Fibroblast of lung (primary cell): ENCODE measurements at regions not wholly inside any gene's neighbourhood (a gene's known extent, or its start where the extent isn't known, plus 50 kb on each side); places are given as distances from the start of the nearest gene placed in this dataset.
A peak's percentile ranks its signal among the peaks of the same experiment; 100 is the strongest.

Experiments
- DNase-seq, 2 donors: peaks; one replicate each; pipeline versions ENCODE4 v3.0.0 to v3.0.0-alpha.2; 2010; ENCODE audit warnings: low read depth in 2 of 2
- H2AFZ ChIP-seq: 2 replicates; pipeline ENCODE4 v1.5.1; 2012; ENCODE audit warnings: low read length, control low read depth, inconsistent platforms
- H3K27ac ChIP-seq: 2 replicates; pipeline ENCODE4 v1.5.1; 2011; ENCODE audit warnings: low read length, control low read depth; ENCODE audit not compliant: insufficient read depth
- H3K27me3 ChIP-seq: 2 replicates; pipeline ENCODE4 v1.5.1; 2011; ENCODE audit warnings: mild to moderate bottlenecking, low read length; ENCODE audit not compliant: control insufficient read depth, insufficient read depth
- H3K36me3 ChIP-seq: 2 replicates; pipeline ENCODE4 v1.5.1; 2011; ENCODE audit warnings: low read length; ENCODE audit not compliant: control insufficient read depth, insufficient read depth
- H3K4me1 ChIP-seq: 2 replicates; pipeline ENCODE4 v1.5.1; 2011; ENCODE audit warnings: low read length; ENCODE audit not compliant: control insufficient read depth, insufficient read depth; ENCODE audit errors: extremely low read depth
- H3K4me2 ChIP-seq: 2 replicates; pipeline ENCODE4 v1.5.1; 2011; ENCODE audit warnings: low read length, control low read depth; ENCODE audit not compliant: insufficient read depth; ENCODE audit errors: extremely low read depth
- H3K4me3 ChIP-seq, 4 experiments: fragments of 200-600 bp in 1 of 4; sonication (generic) in 1 of 4; replicated peaks in 1 of 4; 2 replicates each; pipeline ENCODE4 v1.5.1; 2011 to 2016; ENCODE audit warnings: low read length in 4 of 4, low read depth in 3 of 4, mild to moderate bottlenecking in 3 of 4, control low read depth in 2 of 4, inconsistent platforms in 1 of 4, mixed read lengths in 1 of 4; ENCODE audit not compliant: insufficient read depth in 1 of 4; ENCODE audit errors: control extremely low read depth in 1 of 4
- H3K79me2 ChIP-seq: 2 replicates; pipeline ENCODE4 v1.5.1; 2012; ENCODE audit warnings: mild to moderate bottlenecking, low read length, inconsistent platforms; ENCODE audit not compliant: control insufficient read depth, insufficient read depth
- H3K9ac ChIP-seq: 2 replicates; pipeline ENCODE4 v1.5.1; 2011; ENCODE audit warnings: mild to moderate bottlenecking, low read length, control low read depth; ENCODE audit not compliant: insufficient read depth
- H3K9me3 ChIP-seq: 2 replicates; pipeline ENCODE4 v1.5.1; 2012; ENCODE audit warnings: low read depth, low read length; ENCODE audit not compliant: control insufficient read depth, insufficient read depth
- H4K20me1 ChIP-seq: 2 replicates; pipeline ENCODE4 v1.5.1; 2011; ENCODE audit warnings: low read length; ENCODE audit not compliant: control insufficient read depth, insufficient read depth; ENCODE audit errors: extremely low read depth
- CTCF ChIP-seq, 2 donors: IDR thresholded peaks in 1 of 2; conservative IDR thresholded peaks in 1 of 2; 1 replicate in 1 of 2; 2 replicates in 1 of 2; pipeline ENCODE4 v1.5.1; 2011 to 2012; ENCODE audit warnings: low read length in 2 of 2, control low read depth in 1 of 2, inconsistent platforms in 1 of 2, low read depth in 1 of 2, mild to moderate bottlenecking in 1 of 2
- EZH2 ChIP-seq: IDR thresholded peaks from 2 replicates; pipeline ENCODE4 v1.5.1; 2012; ENCODE audit warnings: low read length, control low read depth, mild to moderate bottlenecking; ENCODE audit errors: missing control alignments

- TF ChIP-seq CTCF (conservative IDR thresholded peaks at IDR 0.05 in 1 of 2, IDR thresholded peaks at IDR 0.05 in 1 of 2; ENCODE audit: low read depth in 1 of 2, low read length in 2 of 2), result no peak
- no peak for TF ChIP-seq EZH2
These were observed 2086.1 kb upstream of the PCDH20 start for GRCh38 chr13:63501702-63502101.

GRCh38 chr13:63497601-63498000, 2082.0 kb upstream of the PCDH20 start:
- no peaks in the 10 kb centered on the region for H3K79me2 ChIP-seq
- no peak overlapping the region for H2AFZ ChIP-seq
- H3K9ac ChIP-seq, result no peak overlapping the region
- H4K20me1 ChIP-seq, result no peaks in the 10 kb centered on the region
- H3K9me3 ChIP-seq, result no peaks in the 10 kb centered on the region
- no peak overlapping the region for H3K4me2 ChIP-seq
- no peaks in the 10 kb centered on the region for H3K27me3 ChIP-seq
- no peak overlapping the region for H3K27ac ChIP-seq
- no peaks in the 10 kb centered on the region for H3K36me3 ChIP-seq
- no peak for TF ChIP-seq EZH2
- H3K4me3 ChIP-seq, result no peak overlapping the region
- DNase-seq, result peak; percentile 13 to 88
- H3K4me1 ChIP-seq, result no peaks in the 10 kb centered on the region

More at GRCh38 chr13:63501702-63502101, 2086.1 kb upstream of the PCDH20 start:
- H3K79me2 ChIP-seq, result no peaks in the 10 kb centered on the region
- DNase-seq, result peak; percentile 6 to 60
- no peaks in the 10 kb centered on the region for H3K27me3 ChIP-seq
- no peaks in the 10 kb centered on the region for H3K9me3 ChIP-seq
- H3K36me3 ChIP-seq, result no peaks in the 10 kb centered on the region
- no peaks in the 10 kb centered on the region for H3K4me1 ChIP-seq
- H3K9ac ChIP-seq, result no peak overlapping the region
- no peak overlapping the region for H3K27ac ChIP-seq
- no peak overlapping the region for H3K4me2 ChIP-seq
- H2AFZ ChIP-seq, result no peak overlapping the region
- H3K4me3 ChIP-seq, result no peak overlapping the region
- H4K20me1 ChIP-seq, result no peaks in the 10 kb centered on the region

- Histone ChIP-seq H3K9ac (no peak overlapping the region), H3K36me3 (no peaks in the 10 kb centered on the region), H3K4me3 (no peak overlapping the region), H2AFZ (no peak overlapping the region), H3K27me3 (no peaks in the 10 kb centered on the region), H4K20me1 (no peaks in the 10 kb centered on the region), H3K4me2 (no peak overlapping the region), H3K79me2 (no peaks in the 10 kb centered on the region), H3K4me1 (no peaks in the 10 kb centered on the region), H3K27ac (no peak overlapping the region), H3K9me3 (no peaks in the 10 kb centered on the region)
- DNase-seq, result no peak
- TF ChIP-seq CTCF (conservative IDR thresholded peaks at IDR 0.05 in 1 of 2, IDR thresholded peaks at IDR 0.05 in 1 of 2; ENCODE audit: low read depth in 1 of 2, low read length in 2 of 2), result no peak
- no peak for TF ChIP-seq EZH2
These were observed 2077.0 kb upstream of the PCDH20 start for GRCh38 chr13:63492604-63493003.
